K562 (cell line): ENCODE measurements at regions not wholly inside any gene's neighbourhood (a gene's known extent, or its start where the extent isn't known, plus 50 kb on each side); places are given as distances from the start of the nearest gene placed in this dataset.

ENCODE experiments used
- ETS2 ChIP-seq: IDR thresholded peaks from 2 replicates; pipeline ENCODE4 v1.6.1; 2016; ENCODE audit warnings: borderline replicate concordance, missing genetic modification characterization, mild to moderate bottlenecking, moderate library complexity, missing compliant biosample characterization; ENCODE audit not compliant: poor library complexity, severe bottlenecking
- EWSR1 ChIP-seq: fragments of 450-650 bp; IDR thresholded peaks from 2 replicates; pipeline ENCODE4 v1.6.1; 2018; ENCODE audit warnings: borderline replicate concordance, mild to moderate bottlenecking, low read depth, moderate library complexity; ENCODE audit not compliant: partially characterized antibody
- EZH2 ChIP-seq: IDR thresholded peaks from 2 replicates; pipeline ENCODE4 v1.6.1; 2012; ENCODE audit warnings: low read depth, mild to moderate bottlenecking, inconsistent platforms, low read length, borderline replicate concordance
- NR2C1 ChIP-seq, 2 experiments: fragments of 450-650 bp; IDR thresholded peaks; 2 replicates each; pipeline ENCODE4 v1.6.1; 2017; ENCODE audit warnings: mild to moderate bottlenecking in 2 of 2, antibody characterized with exemption in 1 of 2, inconsistent platforms in 1 of 2, missing compliant biosample characterization in 1 of 2, missing genetic modification characterization in 1 of 2
- NR2C2 ChIP-seq, 2 experiments: fragments of 200-800 bp in 1 of 2; sonication (Bioruptor generic) in 1 of 2; sonication (generic) in 1 of 2; formaldehyde crosslinking in 1 of 2; IDR thresholded peaks; 2 replicates each; pipeline versions ENCODE4 v1.6.1 to v1.8.0; 2016 to 2022; ENCODE audit warnings: mild to moderate bottlenecking in 1 of 2, missing compliant biosample characterization in 1 of 2, missing genetic modification characterization in 1 of 2, missing genetic modification reagents in 1 of 2
- SMAD3 ChIP-seq: fragments of 450-650 bp; formaldehyde crosslinking; conservative IDR thresholded peaks from 2 replicates; pipeline ENCODE4 v1.4.0; 2020; ENCODE audit warnings: mild to moderate bottlenecking
- TCF3 ChIP-seq: sonication (generic); formaldehyde crosslinking; IDR thresholded peaks from 2 replicates; pipeline ENCODE4 v1.4.0; 2020; ENCODE audit warnings: mild to moderate bottlenecking, missing genetic modification reagents
- VEZF1 ChIP-seq: fragments of 200-800 bp; sonication (Bioruptor generic); IDR thresholded peaks from 2 replicates; pipeline ENCODE4 v1.6.1; 2017; ENCODE audit warnings: missing genetic modification characterization, missing compliant biosample characterization
- ZBTB9 ChIP-seq: fragments of 450-650 bp; formaldehyde crosslinking; IDR thresholded peaks from 2 replicates; pipeline ENCODE4 v1.4.0; 2020; ENCODE audit warnings: mild to moderate bottlenecking, moderate library complexity
- ZNF280B ChIP-seq: fragments of 250-450 bp; sonication (Bioruptor Pico); IDR thresholded peaks from 2 replicates; pipeline ENCODE4 v1.5.1; 2021; ENCODE audit warnings: mild to moderate bottlenecking
- ZNF589 ChIP-seq: fragments of 200-800 bp; sonication (Bioruptor generic); IDR thresholded peaks from 2 replicates; pipeline ENCODE4 v1.6.1; 2016; ENCODE audit warnings: low read depth, missing genetic modification characterization, missing compliant biosample characterization
- ZNF592 ChIP-seq: fragments of 450-650 bp; IDR thresholded peaks from 2 replicates; pipeline ENCODE4 v1.6.1; 2017; ENCODE audit warnings: antibody characterized with exemption, mild to moderate bottlenecking
- ZNF639 ChIP-seq, 2 experiments: fragments of 200-800 bp in 1 of 2; sonication (Bioruptor generic) in 1 of 2; sonication (generic) in 1 of 2; formaldehyde crosslinking in 1 of 2; IDR thresholded peaks in 1 of 2; conservative IDR thresholded peaks in 1 of 2; 2 replicates each; pipeline versions ENCODE4 v1.5.0 to v1.6.1; 2016 to 2020; ENCODE audit warnings: missing compliant biosample characterization in 1 of 2, missing genetic modification characterization in 1 of 2, missing genetic modification reagents in 1 of 2

GRCh38 chr5:51099173-51099853, 283.9 kb upstream of the ISL1 start (continued):
- TF ChIP-seq ZNF639 (CRISPR knock-in tag; conservative IDR thresholded peaks at IDR 0.05 in 1 of 2, IDR thresholded peaks at IDR 0.05 in 1 of 2) (peak in 1 of 2 experiments; percentile 84; a peak in 2 of 4 replicates), ZNF280B (no peak), NR2C2 (CRISPR knock-in tag; IDR thresholded peaks at IDR 0.05) (no peak), NR2C2 (tag; IDR thresholded peaks at IDR 0.05) (peak; percentile 67), VEZF1 (CRISPR knock-in tag) (0 out of 2 replicates have a peak, but pooled peaks have one; percentile 16), ZBTB9 (CRISPR knock-in tag) (peak; percentile 77; the same call in 1 of the 2 replicates), EZH2 (no peak), ZNF592 (peak; percentile 95), ETS2 (tag) (no peak), TCF3 (CRISPR knock-in tag) (no peak), ZNF589 (peak; percentile 82), NR2C1 (IDR thresholded peaks at IDR 0.05) (no peak), NR2C1 (tag; IDR thresholded peaks at IDR 0.05) (peak; percentile 91), SMAD3 (peak; percentile 94), EWSR1 (no peak)
